ENCODE measurements at regions not wholly inside any gene's neighbourhood (a gene's known extent, or its start where the extent isn't known, plus 50 kb on each side); places are given as distances from the start of the nearest gene placed in this dataset.
"Not testable (repeated sequence)": the region's sequence is repeated elsewhere in the genome, so short reads cannot be mapped to it uniquely, and the experiment has no call there.

GRCh38 chr13:52565324-52565723 lies 76.9 kb upstream of the HNRNPA1L2 start:
- not testable (repeated sequence) for ATAC-seq (ENCODE audit: insufficient number of reproducible peaks, low FRiP score, low read depth)

GRCh38 chr13:52569904-52570602 lies 72.2 kb upstream of the HNRNPA1L2 start:
- Histone ChIP-seq H3K27ac (peak overlapping the region in 1 of 2 donors; percentile 47), H3K4me3 (peak overlapping the region; percentile 59)
- not testable (repeated sequence) for H3K4me1 ChIP-seq (ENCODE audit: control insufficient read depth in 1 of 2, low read depth in 2 of 2); DNase-seq (ENCODE audit: low spot score); H3K9me3 ChIP-seq; H3K36me3 ChIP-seq; H3K27me3 ChIP-seq (replicated peaks; ENCODE audit: insufficient read depth)
- ATAC-seq (ENCODE audit: insufficient number of reproducible peaks, low FRiP score, low read depth): peak; percentile 55
- peak; percentile 32 for TF ChIP-seq CTCF (IDR thresholded peaks at IDR 0.05)

More at GRCh38 chr13:52565324-52565723, 76.9 kb upstream of the HNRNPA1L2 start:
- H3K9me3 ChIP-seq; H3K4me3 ChIP-seq; H3K27ac ChIP-seq; H3K27me3 ChIP-seq (replicated peaks; ENCODE audit: insufficient read depth); H3K36me3 ChIP-seq; DNase-seq (ENCODE audit: low spot score); H3K4me1 ChIP-seq (ENCODE audit: control insufficient read depth in 1 of 2, low read depth in 2 of 2): not testable (repeated sequence)

- H3K9me3 ChIP-seq; H3K27me3 ChIP-seq (replicated peaks; ENCODE audit: insufficient read depth); H3K4me3 ChIP-seq; H3K27ac ChIP-seq; H3K4me1 ChIP-seq (ENCODE audit: control insufficient read depth in 1 of 2, low read depth in 2 of 2); ATAC-seq (ENCODE audit: insufficient number of reproducible peaks, low FRiP score, low read depth); H3K36me3 ChIP-seq; DNase-seq (ENCODE audit: low spot score): not testable (repeated sequence)
Observed at GRCh38 chr13:52571163-52571562, 71.1 kb upstream of the HNRNPA1L2 start.

- H3K36me3 ChIP-seq; H3K4me3 ChIP-seq; DNase-seq (ENCODE audit: low spot score); H3K4me1 ChIP-seq (ENCODE audit: control insufficient read depth in 1 of 2, low read depth in 2 of 2); H3K27me3 ChIP-seq (replicated peaks; ENCODE audit: insufficient read depth); H3K9me3 ChIP-seq; H3K27ac ChIP-seq; ATAC-seq (ENCODE audit: insufficient number of reproducible peaks, low FRiP score, low read depth): not testable (repeated sequence)
Observed at GRCh38 chr13:52582962-52583361, 59.3 kb upstream of the HNRNPA1L2 start.
